CD4-positive, alpha-beta memory T cell (primary cell): ENCODE measurements at regions not wholly inside any gene's neighbourhood (a gene's known extent, or its start where the extent isn't known, plus 50 kb on each side); places are given as distances from the start of the nearest gene placed in this dataset.
A peak's percentile ranks its signal among the peaks of the same experiment; 100 is the strongest.

Experiments used
- CTCF ChIA-PET: fragments of 350-600 bp; sonication (Branson Sonifier 250); formaldehyde crosslinking; loops from one replicate; lab custom pipeline; 2021; ENCODE audit warnings: inconsistent platforms; ENCODE audit not compliant: partially characterized antibody; lab: Charles Lee
- POLR2A ChIA-PET: fragments of 350-600 bp; sonication (Branson Sonifier 250); formaldehyde crosslinking; loops from one replicate; lab custom pipeline; 2021; ENCODE audit not compliant: partially characterized antibody; lab: Charles Lee
- DNase-seq, 5 donors: peaks; one replicate each; pipeline versions ENCODE4 v3.0.0 to v3.0.0-alpha.2; 2020 to 2022; ENCODE audit warnings: mixed read lengths in 1 of 5
- H3K27ac ChIP-seq: one replicate; pipeline ENCODE4 v1.7.0; 2013; ENCODE audit warnings: low read depth, low read length
- H3K27me3 ChIP-seq: 2 replicates; pipeline ENCODE4 v1.7.0; 2013; ENCODE audit warnings: mild to moderate bottlenecking, low read length, moderate library complexity; ENCODE audit not compliant: insufficient read depth
- H3K36me3 ChIP-seq: 2 replicates; pipeline ENCODE4 v1.7.0; 2013; ENCODE audit warnings: mild to moderate bottlenecking, low read length, moderate library complexity; ENCODE audit not compliant: insufficient read depth
- H3K4me1 ChIP-seq: 2 replicates; pipeline ENCODE4 v1.7.0; 2013; ENCODE audit warnings: mild to moderate bottlenecking, low read length, moderate library complexity; ENCODE audit not compliant: insufficient read depth
- H3K4me3 ChIP-seq, 2 donors: one replicate each; pipeline ENCODE4 v1.7.0; 2013; ENCODE audit warnings: low read length in 2 of 2, mild to moderate bottlenecking in 1 of 2
- H3K9me3 ChIP-seq, 2 donors: one replicate each; pipeline ENCODE4 v1.7.0; 2013; ENCODE audit warnings: low read length in 2 of 2, control low read depth in 1 of 2; ENCODE audit not compliant: control insufficient read depth in 1 of 2
- H3K27ac Mint-ChIP-seq, 7 donors: one replicate each; pipeline ENCODE4 v1.8.0; 2020 to 2021; ENCODE audit warnings: mixed read lengths in 7 of 7, mild to moderate bottlenecking in 6 of 7, inconsistent platforms in 3 of 7, moderate library complexity in 3 of 7
- H3K27me3 Mint-ChIP-seq, 2 donors: one replicate each; pipeline ENCODE4 v1.8.0; 2020 to 2021; ENCODE audit warnings: mixed read lengths in 2 of 2
- H3K36me3 Mint-ChIP-seq, 2 donors: one replicate each; pipeline ENCODE4 v1.8.0; 2020 to 2021; ENCODE audit warnings: mixed read lengths in 2 of 2, inconsistent platforms in 1 of 2, mild to moderate bottlenecking in 1 of 2
- H3K4me1 Mint-ChIP-seq, 4 donors: one replicate each; pipeline ENCODE4 v1.8.0; 2020 to 2021; ENCODE audit warnings: mixed read lengths in 4 of 4, mild to moderate bottlenecking in 1 of 4
- H3K4me3 Mint-ChIP-seq, 8 donors: one replicate each; pipeline ENCODE4 v1.8.0; 2020 to 2021; ENCODE audit warnings: mixed read lengths in 8 of 8, mild to moderate bottlenecking in 7 of 8, moderate library complexity in 6 of 8, inconsistent platforms in 3 of 8
- H3K9me3 Mint-ChIP-seq, 8 donors: one replicate each; pipeline ENCODE4 v1.8.0; 2020 to 2021; ENCODE audit warnings: mixed read lengths in 8 of 8, mild to moderate bottlenecking in 5 of 8, inconsistent platforms in 3 of 8, moderate library complexity in 1 of 8
- intact Hi-C: fragments of 100-400 bp; cut with micrococcal nuclease; formaldehyde crosslinking; loops from one replicate; pipeline ENCODE4 v1.15.1; 2023

GRCh38 chr14:94897561-94897960, 127.6 kb upstream of the GSC start:
- DNase-seq: no peak
- intact Hi-C loops: no loop called here
- Histone ChIP-seq H3K27ac (no peak overlapping the region), H3K4me1 (no peaks in the 10 kb centered on the region), H3K9me3 (no peaks in the 10 kb centered on the region), H3K27me3 (no peaks in the 10 kb centered on the region), H3K36me3 (no peaks in the 10 kb centered on the region), H3K4me3 (no peak overlapping the region)
- Mint-ChIP-seq H3K27ac (no peak overlapping the region), H3K36me3 (no peaks in the 10 kb centered on the region), H3K9me3 (peaks cover 0 to 3% (median 0%) of the 10 kb centered on the region in 8 donors), H3K4me1 (no peaks in the 10 kb centered on the region), H3K27me3 (peaks cover 2 to 3% of the 10 kb centered on the region in 2 donors), H3K4me3 (no peak overlapping the region)
- ChIA-PET POLR2A (no interaction called here), CTCF (no interaction called here)

DNA sequence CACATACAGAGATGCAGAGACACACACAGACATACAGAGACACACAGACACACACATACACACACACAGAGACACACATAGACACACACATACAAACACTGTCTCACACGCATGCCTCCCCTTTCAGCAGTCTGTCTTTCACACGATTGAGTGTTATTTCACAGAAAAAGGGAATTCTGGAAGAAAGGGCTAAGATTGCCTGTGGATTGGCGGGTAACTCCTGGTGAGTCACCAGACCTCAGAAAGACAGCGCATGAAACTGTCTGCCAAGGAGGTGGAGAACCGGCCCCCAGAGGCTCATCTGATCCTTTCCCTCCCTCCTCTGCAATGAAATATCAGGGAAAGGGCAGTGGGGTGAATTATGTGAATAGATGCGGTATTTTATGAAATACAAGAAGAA, 127.2 kb upstream of the GSC start:
- Histone ChIP-seq H3K27ac (no peak overlapping the region), H3K36me3 (no peaks in the 10 kb centered on the region), H3K4me1 (no peaks in the 10 kb centered on the region), H3K27me3 (no peaks in the 10 kb centered on the region), H3K4me3 (no peak overlapping the region), H3K9me3 (no peaks in the 10 kb centered on the region)
- peaks cover 2 to 3% of the 10 kb centered on the region in 2 donors for H3K27me3 Mint-ChIP-seq
- peaks cover 0 to 3% (median 0%) of the 10 kb centered on the region in 8 donors for H3K9me3 Mint-ChIP-seq
- DNase-seq: no peak
- H3K4me3 Mint-ChIP-seq: no peak overlapping the region
- POLR2A ChIA-PET: no interaction called here
- peak overlapping the region in 1 of 7 donors; percentile 11 for H3K27ac Mint-ChIP-seq
- H3K4me1 Mint-ChIP-seq: no peaks in the 10 kb centered on the region
- no peaks in the 10 kb centered on the region for H3K36me3 Mint-ChIP-seq
- intact Hi-C loops: no loop called here
- CTCF ChIA-PET: no interaction called here

DNA sequence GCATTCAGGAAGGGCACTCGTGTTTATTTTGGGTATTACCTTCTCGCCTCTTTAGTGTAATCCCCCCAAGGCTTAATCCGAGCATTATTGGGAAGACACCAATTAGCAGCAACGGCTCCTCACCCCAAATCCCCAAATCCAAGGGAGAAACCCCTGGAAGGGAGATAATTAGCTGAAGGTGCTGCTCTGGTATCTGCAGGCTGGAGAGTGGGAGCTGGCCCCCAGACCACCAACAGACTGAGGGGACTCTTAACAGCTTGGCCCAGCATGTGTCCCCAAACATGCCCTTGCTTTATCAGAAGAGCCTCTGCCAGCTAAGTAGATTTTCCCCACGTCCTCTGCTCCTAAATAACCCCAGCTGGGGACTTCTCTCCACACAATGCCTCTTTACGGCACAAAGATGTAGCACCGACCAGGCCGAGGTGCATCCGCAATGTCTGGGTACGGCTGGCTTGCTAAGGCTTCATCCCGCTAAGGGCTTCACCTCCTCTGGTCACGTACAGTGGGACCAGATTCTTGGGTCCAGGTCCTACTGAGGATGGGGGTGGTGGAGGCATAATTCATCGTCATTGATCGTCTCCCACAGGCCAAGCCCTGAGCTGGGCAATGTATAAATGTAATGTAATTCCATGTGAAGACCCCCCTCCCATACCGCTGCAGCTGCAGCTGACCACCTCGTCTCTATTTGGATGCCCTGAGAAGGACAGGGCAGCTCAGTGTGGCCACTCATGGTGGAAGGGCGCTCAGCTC, 123.7 kb upstream of the GSC start:
- no peaks in the 10 kb centered on the region for H3K36me3 ChIP-seq
- H3K9me3 ChIP-seq: no peaks in the 10 kb centered on the region
- H3K27ac ChIP-seq: no peak overlapping the region
- Mint-ChIP-seq H3K4me1 (no peaks in the 10 kb centered on the region), H3K9me3 (peaks cover 0 to 3% (median 0%) of the 10 kb centered on the region in 8 donors), H3K4me3 (no peak overlapping the region), H3K27me3 (peaks cover 2% of the 10 kb centered on the region in 2 donors), H3K27ac (no peak overlapping the region), H3K36me3 (no peaks in the 10 kb centered on the region)
- no peak for DNase-seq
- H3K4me3 ChIP-seq: no peak overlapping the region
- no peaks in the 10 kb centered on the region for H3K4me1 ChIP-seq
- CTCF ChIA-PET: no interaction called here
- no peaks in the 10 kb centered on the region for H3K27me3 ChIP-seq
- POLR2A ChIA-PET: no interaction called here
- intact Hi-C loops: no loop called here

DNA sequence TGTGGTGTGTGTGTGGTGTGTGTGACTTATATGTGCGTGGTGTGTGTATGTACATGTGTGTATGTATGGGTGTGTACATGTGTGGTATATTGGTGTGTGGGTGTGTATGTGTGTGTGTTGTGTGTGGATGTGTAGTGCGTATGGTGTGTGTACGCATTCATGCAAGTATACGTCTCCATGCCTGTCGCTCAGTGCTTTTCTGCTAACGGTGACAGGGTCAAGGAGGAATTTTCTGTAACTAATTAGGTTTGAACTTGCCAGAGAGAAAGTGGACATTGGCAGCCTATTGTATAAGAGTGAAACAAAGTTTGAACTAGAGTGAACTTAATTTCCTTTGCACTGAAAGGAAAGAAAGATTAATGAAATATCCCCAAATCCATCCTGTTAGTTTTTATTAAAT, 120.9 kb upstream of the GSC start:
- Histone ChIP-seq H3K4me1 (no peaks in the 10 kb centered on the region), H3K27ac (no peak overlapping the region), H3K9me3 (no peaks in the 10 kb centered on the region), H3K36me3 (no peaks in the 10 kb centered on the region), H3K27me3 (no peaks in the 10 kb centered on the region), H3K4me3 (no peak overlapping the region)
- H3K27me3 Mint-ChIP-seq: no peaks in the 10 kb centered on the region
- H3K36me3 Mint-ChIP-seq: no peaks in the 10 kb centered on the region
- no peaks in the 10 kb centered on the region for H3K4me1 Mint-ChIP-seq
- POLR2A ChIA-PET: no interaction called here
- peaks cover 0 to 2% (median 0%) of the 10 kb centered on the region in 8 donors for H3K9me3 Mint-ChIP-seq
- DNase-seq: no peak
- CTCF ChIA-PET: no interaction called here
- no peak overlapping the region for H3K4me3 Mint-ChIP-seq
- intact Hi-C loops: no loop called here
- H3K27ac Mint-ChIP-seq: no peak overlapping the region

GRCh38 chr14:94889520-94890312, 119.8 kb upstream of the GSC start:
- intact Hi-C loops: no loop called here
- Mint-ChIP-seq H3K27ac (no peak overlapping the region), H3K36me3 (no peaks in the 10 kb centered on the region), H3K27me3 (no peaks in the 10 kb centered on the region), H3K9me3 (no peaks in the 10 kb centered on the region), H3K4me1 (no peaks in the 10 kb centered on the region), H3K4me3 (no peak overlapping the region)
- no peaks in the 10 kb centered on the region for H3K27me3 ChIP-seq
- ChIA-PET POLR2A (no interaction called here), CTCF (no interaction called here)
- no peak overlapping the region for H3K27ac ChIP-seq
- no peaks in the 10 kb centered on the region for H3K9me3 ChIP-seq
- no peaks in the 10 kb centered on the region for H3K36me3 ChIP-seq
- no peaks in the 10 kb centered on the region for H3K4me1 ChIP-seq
- DNase-seq: no peak
- H3K4me3 ChIP-seq: no peak overlapping the region

- no peaks in the 10 kb centered on the region for H3K36me3 ChIP-seq
- H3K4me1 ChIP-seq: no peaks in the 10 kb centered on the region
- Mint-ChIP-seq H3K27me3 (no peaks in the 10 kb centered on the region), H3K9me3 (peaks cover 0 to 2% (median 0%) of the 10 kb centered on the region in 8 donors), H3K36me3 (no peaks in the 10 kb centered on the region), H3K27ac (no peak overlapping the region), H3K4me1 (no peaks in the 10 kb centered on the region), H3K4me3 (no peak overlapping the region)
- no peak overlapping the region for H3K4me3 ChIP-seq
- H3K9me3 ChIP-seq: no peaks in the 10 kb centered on the region
- CTCF ChIA-PET: no interaction called here
- no peak for DNase-seq
- intact Hi-C loops: no loop called here
- no peaks in the 10 kb centered on the region for H3K27me3 ChIP-seq
- POLR2A ChIA-PET: no interaction called here
- H3K27ac ChIP-seq: no peak overlapping the region
These were observed 118.2 kb upstream of the GSC start for GRCh38 chr14:94888121-94888520.

DNA sequence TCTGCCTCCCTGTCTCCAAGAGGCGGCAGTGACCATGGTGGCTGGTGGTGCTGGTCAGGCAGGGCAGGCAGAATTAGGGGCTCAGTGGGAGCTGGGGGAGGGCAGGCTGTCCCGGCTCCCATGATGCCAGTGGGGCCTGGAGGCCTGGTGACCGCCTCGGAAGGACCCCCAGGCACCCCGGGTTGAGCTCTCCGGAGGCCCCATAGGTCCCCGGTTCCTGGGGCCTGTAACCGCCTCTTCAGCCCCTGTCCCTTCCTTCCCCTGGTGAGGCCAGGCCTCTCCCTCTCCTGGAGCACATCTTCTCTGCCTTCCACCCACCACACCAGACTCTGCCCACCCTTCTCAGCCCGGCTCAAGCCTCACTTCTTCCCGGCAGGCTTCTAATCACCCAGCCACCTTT, 117.7 kb upstream of the GSC start:
- POLR2A ChIA-PET: no interaction called here
- H3K4me1 Mint-ChIP-seq: no peaks in the 10 kb centered on the region
- H3K9me3 ChIP-seq: no peaks in the 10 kb centered on the region
- no peak overlapping the region for H3K27ac ChIP-seq
- no peaks in the 10 kb centered on the region for H3K27me3 Mint-ChIP-seq
- H3K4me3 Mint-ChIP-seq: no peak overlapping the region
- H3K4me3 ChIP-seq: no peak overlapping the region
- no peaks in the 10 kb centered on the region for H3K36me3 ChIP-seq
- H3K27ac Mint-ChIP-seq: no peak overlapping the region
- H3K9me3 Mint-ChIP-seq: peaks cover 0 to 2% (median 0%) of the 10 kb centered on the region in 8 donors
- DNase-seq: no peak
- H3K36me3 Mint-ChIP-seq: no peaks in the 10 kb centered on the region
- no peaks in the 10 kb centered on the region for H3K27me3 ChIP-seq
- intact Hi-C loops: no loop called here
- CTCF ChIA-PET: no interaction called here
- no peaks in the 10 kb centered on the region for H3K4me1 ChIP-seq
